ENCODE measurements at regions not wholly inside any gene's neighbourhood (a gene's known extent, or its start where the extent isn't known, plus 50 kb on each side); places are given as distances from the start of the nearest gene placed in this dataset.

- no peak for TF ChIP-seq CTCF (IDR thresholded peaks at IDR 0.05)
- DNase-seq (ENCODE audit: low spot score) (no peak), ATAC-seq (ENCODE audit: low FRiP score) (no peak)
Observed at GRCh38 chr22:27175021-27175838, 517.8 kb downstream of the MIAT start.

- TF ChIP-seq CTCF (IDR thresholded peaks at IDR 0.05), result no peak
- ATAC-seq (ENCODE audit: low FRiP score) (no peak), DNase-seq (ENCODE audit: low spot score) (no peak)
Observed at GRCh38 chr22:27175974-27176373, 518.6 kb downstream of the MIAT start.

GRCh38 chr22:27179161-27179560 lies 521.8 kb downstream of the MIAT start:
- ATAC-seq (ENCODE audit: low FRiP score) (no peak), DNase-seq (ENCODE audit: low spot score) (no peak)
- no peak for TF ChIP-seq CTCF (IDR thresholded peaks at IDR 0.05)

GRCh38 chr22:27181537-27181936 lies 524.1 kb downstream of the MIAT start:
- DNase-seq (ENCODE audit: low spot score), result no peak

GRCh38 chr22:27183474-27183873 lies 526.1 kb downstream of the MIAT start:
- TF ChIP-seq CTCF (IDR thresholded peaks at IDR 0.05), result no peak
- DNase-seq (ENCODE audit: low spot score) (no peak), ATAC-seq (ENCODE audit: low FRiP score) (no peak)

More at GRCh38 chr22:27181537-27181936, 524.1 kb downstream of the MIAT start:
- no peak for TF ChIP-seq CTCF (IDR thresholded peaks at IDR 0.05)
- ATAC-seq (ENCODE audit: low FRiP score), result no peak

GRCh38 chr22:27185099-27185709 lies 527.8 kb downstream of the MIAT start:
- DNase-seq (ENCODE audit: low spot score) (no peak), ATAC-seq (ENCODE audit: low FRiP score) (no peak)
- TF ChIP-seq CTCF (IDR thresholded peaks at IDR 0.05), result no peak
